NCI-H446 (cell line): ENCODE measurements at regions not wholly inside any gene's neighbourhood (a gene's known extent, or its start where the extent isn't known, plus 50 kb on each side); places are given as distances from the start of the nearest gene placed in this dataset.
"Not testable (repeated sequence)": the region's sequence is repeated elsewhere in the genome, so short reads cannot be mapped to it uniquely, and the experiment has no call there.

Experiments used
- DNase-seq, 2 experiments: peaks; one replicate each; lab custom pipeline; 2025; lab: John Stamatoyannopoulos, UW

- DNase-seq: no peak
Measured at GRCh38 chr6:68013780-68014515, 621.1 kb upstream of the ADGRB3 start.

GRCh38 chr6:68012822-68013221 is 622.3 kb upstream of the ADGRB3 start:
- DNase-seq: no peak

- DNase-seq: no peak
Measured at GRCh38 chr6:68010936-68011335, 624.1 kb upstream of the ADGRB3 start.

GRCh38 chr6:68008445-68008844 is 626.6 kb upstream of the ADGRB3 start:
- no peak for DNase-seq

GRCh38 chr6:68007717-68008116 is 627.4 kb upstream of the ADGRB3 start:
- no peak for DNase-seq

- no peak for DNase-seq
Measured at GRCh38 chr6:67986694-67987232, 648.3 kb upstream of the ADGRB3 start.

- DNase-seq: no peak
Measured at GRCh38 chr6:67976486-67976885, 658.6 kb upstream of the ADGRB3 start.

- DNase-seq: no peak
Measured at GRCh38 chr6:67974931-67975330, 660.2 kb upstream of the ADGRB3 start.

GRCh38 chr6:67971812-67972211 is 663.3 kb upstream of the ADGRB3 start:
- DNase-seq: no peak

- DNase-seq: no peak
Measured at GRCh38 chr6:67966830-67967229, 668.3 kb upstream of the ADGRB3 start.

- DNase-seq: no peak
Measured at GRCh38 chr6:67956352-67956751, 678.7 kb upstream of the ADGRB3 start.

- no peak for DNase-seq
Measured at GRCh38 chr6:67952948-67953347, 682.1 kb upstream of the ADGRB3 start.

GRCh38 chr6:67952121-67952520 is 683.0 kb upstream of the ADGRB3 start:
- no peak for DNase-seq

GRCh38 chr6:67947762-67948161 is 687.3 kb upstream of the ADGRB3 start:
- not testable (repeated sequence) for DNase-seq

- no peak for DNase-seq
Measured at GRCh38 chr6:67935976-67936477, 699.1 kb upstream of the ADGRB3 start.

- peak in 1 of 2 experiments; percentile 0 for DNase-seq
Measured at GRCh38 chr6:67933278-67933677, 701.8 kb upstream of the ADGRB3 start.

- not testable (repeated sequence) for DNase-seq
Measured at GRCh38 chr6:67922588-67922987, 712.5 kb upstream of the ADGRB3 start.

GRCh38 chr6:67920040-67920439 is 715.0 kb upstream of the ADGRB3 start:
- not testable (repeated sequence) for DNase-seq

- no peak for DNase-seq
Measured at GRCh38 chr6:67916399-67916798, 718.7 kb upstream of the ADGRB3 start.

GRCh38 chr6:67914419-67914818 is 720.7 kb upstream of the ADGRB3 start:
- DNase-seq: no peak

- no peak for DNase-seq
Measured at GRCh38 chr6:67909354-67909753, 725.7 kb upstream of the ADGRB3 start.

- no peak for DNase-seq
Measured at GRCh38 chr6:67908379-67908778, 726.7 kb upstream of the ADGRB3 start.

- not testable (repeated sequence) for DNase-seq
Measured at GRCh38 chr6:67904735-67905134, 730.3 kb upstream of the ADGRB3 start.

- no peak for DNase-seq
Measured at GRCh38 chr6:67898875-67899274, 736.2 kb upstream of the ADGRB3 start.
